ENCODE measurements at regions not wholly inside any gene's neighbourhood (a gene's known extent, or its start where the extent isn't known, plus 50 kb on each side); places are given as distances from the start of the nearest gene placed in this dataset.

DNA sequence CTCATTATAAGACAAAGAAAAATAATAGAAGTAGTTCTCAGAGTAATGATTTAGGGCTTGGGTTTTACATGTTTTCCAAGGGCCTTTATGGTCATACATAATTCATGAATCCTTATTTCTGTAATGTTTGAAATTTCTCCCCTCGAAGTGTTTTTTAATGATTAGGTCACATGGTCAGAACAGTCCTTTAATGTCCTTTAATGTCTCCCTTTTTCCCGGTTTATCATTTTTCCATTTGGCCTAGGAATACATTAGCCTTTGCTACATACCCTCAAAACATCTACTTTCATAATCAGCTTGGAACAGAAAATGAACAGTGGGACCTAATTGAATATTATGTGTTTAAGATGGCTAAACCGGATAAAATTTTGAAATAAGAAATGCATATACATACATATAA lies 159.9 kb upstream of the ROBO2 start:
- TF ChIP-seq FOSL1 (IDR thresholded peaks at IDR 0.05; ENCODE audit: insufficient read depth, low read depth, low read length), result no peak
- TF ChIP-seq CREB1 (IDR thresholded peaks at IDR 0.05), result no peak

All from H1 (cell line).